ENCODE measurements at regions not wholly inside any gene's neighbourhood (a gene's known extent, or its start where the extent isn't known, plus 50 kb on each side); places are given as distances from the start of the nearest gene placed in this dataset.

GRCh38 chr14:28344381-28344780 is 422.2 kb upstream of the FOXG1 start:
- TF ChIP-seq EP300 (IDR thresholded peaks at IDR 0.05; ENCODE audit: borderline replicate concordance): no peak
- no peak for TF ChIP-seq TAF1 (IDR thresholded peaks at IDR 0.05; ENCODE audit: low read depth)
- TF ChIP-seq, protein P1, sequence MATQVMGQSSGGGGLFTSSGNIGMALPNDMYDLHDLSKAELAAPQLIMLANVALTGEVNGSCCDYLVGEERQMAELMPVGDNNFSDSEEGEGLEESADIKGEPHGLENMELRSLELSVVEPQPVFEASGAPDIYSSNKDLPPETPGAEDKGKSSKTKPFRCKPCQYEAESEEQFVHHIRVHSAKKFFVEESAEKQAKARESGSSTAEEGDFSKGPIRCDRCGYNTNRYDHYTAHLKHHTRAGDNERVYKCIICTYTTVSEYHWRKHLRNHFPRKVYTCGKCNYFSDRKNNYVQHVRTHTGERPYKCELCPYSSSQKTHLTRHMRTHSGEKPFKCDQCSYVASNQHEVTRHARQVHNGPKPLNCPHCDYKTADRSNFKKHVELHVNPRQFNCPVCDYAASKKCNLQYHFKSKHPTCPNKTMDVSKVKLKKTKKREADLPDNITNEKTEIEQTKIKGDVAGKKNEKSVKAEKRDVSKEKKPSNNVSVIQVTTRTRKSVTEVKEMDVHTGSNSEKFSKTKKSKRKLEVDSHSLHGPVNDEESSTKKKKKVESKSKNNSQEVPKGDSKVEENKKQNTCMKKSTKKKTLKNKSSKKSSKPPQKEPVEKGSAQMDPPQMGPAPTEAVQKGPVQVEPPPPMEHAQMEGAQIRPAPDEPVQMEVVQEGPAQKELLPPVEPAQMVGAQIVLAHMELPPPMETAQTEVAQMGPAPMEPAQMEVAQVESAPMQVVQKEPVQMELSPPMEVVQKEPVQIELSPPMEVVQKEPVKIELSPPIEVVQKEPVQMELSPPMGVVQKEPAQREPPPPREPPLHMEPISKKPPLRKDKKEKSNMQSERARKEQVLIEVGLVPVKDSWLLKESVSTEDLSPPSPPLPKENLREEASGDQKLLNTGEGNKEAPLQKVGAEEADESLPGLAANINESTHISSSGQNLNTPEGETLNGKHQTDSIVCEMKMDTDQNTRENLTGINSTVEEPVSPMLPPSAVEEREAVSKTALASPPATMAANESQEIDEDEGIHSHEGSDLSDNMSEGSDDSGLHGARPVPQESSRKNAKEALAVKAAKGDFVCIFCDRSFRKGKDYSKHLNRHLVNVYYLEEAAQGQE (IDR thresholded peaks at IDR 0.05; ENCODE audit: low read depth): no peak
- TF ChIP-seq TCF12 (IDR thresholded peaks at IDR 0.05; ENCODE audit: low read depth): no peak
- no peak for TF ChIP-seq CREB1 (IDR thresholded peaks at IDR 0.05; ENCODE audit: low read depth)
- TF ChIP-seq TEAD4 (IDR thresholded peaks at IDR 0.05): no peak
- TF ChIP-seq CEBPB (IDR thresholded peaks at IDR 0.05): no peak
- TF ChIP-seq RAD21 (IDR thresholded peaks at IDR 0.05; ENCODE audit: low read depth): no peak
- TF ChIP-seq FOXM1 (IDR thresholded peaks at IDR 0.05; ENCODE audit: borderline replicate concordance, low read depth): no peak
- TF ChIP-seq NFIC (IDR thresholded peaks at IDR 0.05): no peak
- TF ChIP-seq MAX (IDR thresholded peaks at IDR 0.05): no peak
